ENCODE measurements at regions not wholly inside any gene's neighbourhood (a gene's known extent, or its start where the extent isn't known, plus 50 kb on each side); places are given as distances from the start of the nearest gene placed in this dataset.

- no peak for DNase-seq (ENCODE audit: low spot score)
- ATAC-seq (ENCODE audit: low FRiP score): no peak
- no peak for TF ChIP-seq CTCF (IDR thresholded peaks at IDR 0.05)
Observed at GRCh38 chr4:14681330-14681729, 321.0 kb upstream of the CPEB2 start.

- ATAC-seq (ENCODE audit: low FRiP score) (no peak), DNase-seq (ENCODE audit: low spot score) (no peak)
- TF ChIP-seq CTCF (IDR thresholded peaks at IDR 0.05): no peak
Observed at GRCh38 chr4:14693728-14694127, 308.6 kb upstream of the CPEB2 start.

- DNase-seq (ENCODE audit: low spot score): no peak
- ATAC-seq (ENCODE audit: low FRiP score): no peak
- TF ChIP-seq CTCF (IDR thresholded peaks at IDR 0.05): no peak
Observed at GRCh38 chr4:14695095-14695845, 307.0 kb upstream of the CPEB2 start.

- no peak for TF ChIP-seq CTCF (IDR thresholded peaks at IDR 0.05)
- ATAC-seq (ENCODE audit: low FRiP score) (no peak), DNase-seq (ENCODE audit: low spot score) (no peak)
Observed at GRCh38 chr4:14700083-14700482, 302.2 kb upstream of the CPEB2 start.

- TF ChIP-seq CTCF (IDR thresholded peaks at IDR 0.05): no peak
- no peak for ATAC-seq (ENCODE audit: low FRiP score)
- DNase-seq (ENCODE audit: low spot score): no peak
Observed at GRCh38 chr4:14700544-14700943, 301.7 kb upstream of the CPEB2 start.

- ATAC-seq (ENCODE audit: low FRiP score) (no peak), DNase-seq (ENCODE audit: low spot score) (no peak)
- no peak for TF ChIP-seq CTCF (IDR thresholded peaks at IDR 0.05)
Observed at GRCh38 chr4:14701389-14701788, 300.9 kb upstream of the CPEB2 start.

GRCh38 chr4:14701896-14702295 lies 300.4 kb upstream of the CPEB2 start:
- no peak for ATAC-seq (ENCODE audit: low FRiP score)
- no peak for DNase-seq (ENCODE audit: low spot score)
- TF ChIP-seq CTCF (IDR thresholded peaks at IDR 0.05): no peak
